H9 (cell line): ENCODE measurements at regions not wholly inside any gene's neighbourhood (a gene's known extent, or its start where the extent isn't known, plus 50 kb on each side); places are given as distances from the start of the nearest gene placed in this dataset.

Experiments used
- DNase-seq: peaks from one replicate; pipeline ENCODE4 v3.0.0-alpha.2; 2017
- H2AFZ ChIP-seq: one replicate; pipeline ENCODE4 v1.6.1; 2013; ENCODE audit warnings: mild to moderate bottlenecking, low read length, control low read depth, moderate library complexity
- H2AK5ac ChIP-seq: 2 replicates; pipeline ENCODE4 v1.6.1; 2013; ENCODE audit warnings: low read length, control low read depth, mixed read lengths; ENCODE audit not compliant: insufficient read length
- H2BK120ac ChIP-seq: one replicate; pipeline ENCODE4 v1.6.1; 2013; ENCODE audit warnings: low read depth, mild to moderate bottlenecking, low read length, control low read depth, inconsistent platforms; ENCODE audit not compliant: poor library complexity, severe bottlenecking
- H2BK12ac ChIP-seq: 2 replicates; pipeline ENCODE4 v1.6.1; 2013; ENCODE audit warnings: low read length, control low read depth, mixed read lengths, low read depth; ENCODE audit not compliant: insufficient read length
- H2BK15ac ChIP-seq: 2 replicates; pipeline ENCODE4 v1.6.1; 2013; ENCODE audit warnings: low read depth, low read length, control low read depth
- H2BK20ac ChIP-seq: one replicate; pipeline ENCODE4 v1.6.1; 2013; ENCODE audit warnings: low read depth, mild to moderate bottlenecking, low read length, control low read depth, inconsistent platforms; ENCODE audit not compliant: poor library complexity, severe bottlenecking
- H2BK5ac ChIP-seq: 2 replicates; pipeline ENCODE4 v1.6.1; 2013; ENCODE audit warnings: low read length, control low read depth, mixed read lengths; ENCODE audit not compliant: insufficient read length
- H3K14ac ChIP-seq: 2 replicates; pipeline ENCODE4 v1.6.1; 2013; ENCODE audit warnings: low read length, control low read depth; ENCODE audit not compliant: insufficient read depth
- H3K18ac ChIP-seq: 2 replicates; pipeline ENCODE4 v1.6.1; 2013; ENCODE audit warnings: low read depth, mild to moderate bottlenecking, mixed read lengths, low read length, control low read depth; ENCODE audit not compliant: insufficient read length
- H3K23ac ChIP-seq: 2 replicates; pipeline ENCODE4 v1.6.1; 2013; ENCODE audit warnings: low read length, control low read depth, mixed read lengths, low read depth; ENCODE audit not compliant: insufficient read length
- H3K23me2 ChIP-seq: 2 replicates; pipeline ENCODE4 v1.6.1; 2013; ENCODE audit warnings: low read depth, mild to moderate bottlenecking, mixed read lengths, low read length, control low read depth; ENCODE audit not compliant: insufficient read length, poor library complexity, severe bottlenecking
- H3K27ac ChIP-seq: 2 replicates; pipeline ENCODE4 v1.5.1; 2013; ENCODE audit warnings: low read length, control low read depth, mixed read lengths, low read depth; ENCODE audit not compliant: insufficient read length
- H3K27me3 ChIP-seq: 2 replicates; pipeline ENCODE4 v1.6.1; 2013; ENCODE audit warnings: low read length, control low read depth, inconsistent platforms; ENCODE audit not compliant: insufficient read depth
- H3K4ac ChIP-seq: 2 replicates; pipeline ENCODE4 v1.6.1; 2013; ENCODE audit warnings: low read depth, mild to moderate bottlenecking, control low read depth, inconsistent platforms, low read length, moderate library complexity
- H3K4me1 ChIP-seq: 2 replicates; pipeline ENCODE4 v1.6.1; 2013; ENCODE audit warnings: low read length, control low read depth, inconsistent platforms; ENCODE audit not compliant: insufficient read depth
- H3K4me2 ChIP-seq: 2 replicates; pipeline ENCODE4 v1.6.1; 2013; ENCODE audit warnings: low read length, control low read depth, mixed read lengths; ENCODE audit not compliant: insufficient read length, insufficient read depth
- H3K56ac ChIP-seq: 2 replicates; pipeline ENCODE4 v1.6.1; 2013; ENCODE audit warnings: low read depth, mild to moderate bottlenecking, mixed read lengths, low read length, control low read depth; ENCODE audit not compliant: insufficient read length
- H3K79me1 ChIP-seq: 2 replicates; pipeline ENCODE4 v1.6.1; 2013; ENCODE audit warnings: low read depth, mild to moderate bottlenecking, moderate library complexity, low read length, control low read depth, inconsistent platforms; ENCODE audit not compliant: insufficient read depth, poor library complexity, severe bottlenecking
- H3K79me2 ChIP-seq: 2 replicates; pipeline ENCODE4 v1.6.1; 2013; ENCODE audit warnings: low read length, control low read depth, inconsistent platforms; ENCODE audit not compliant: insufficient read depth
- H3K9ac ChIP-seq: 2 replicates; pipeline ENCODE4 v1.6.1; 2013; ENCODE audit warnings: low read length, control low read depth, mixed read lengths; ENCODE audit not compliant: insufficient read length; ENCODE audit errors: extremely low read depth
- H3K9me3 ChIP-seq: one replicate; pipeline ENCODE4 v1.6.1; 2013; ENCODE audit warnings: low read depth, low read length, inconsistent platforms; ENCODE audit not compliant: control insufficient read depth
- H3T11ph ChIP-seq: one replicate; pipeline ENCODE4 v1.6.1; 2013; ENCODE audit warnings: mild to moderate bottlenecking, low read length, control low read depth, inconsistent platforms
- H4K20me1 ChIP-seq: one replicate; pipeline ENCODE4 v1.6.1; 2013; ENCODE audit not compliant: control insufficient read depth, insufficient read length, insufficient read depth
- H4K5ac ChIP-seq: 2 replicates; pipeline ENCODE4 v1.6.1; 2013; ENCODE audit warnings: low read depth, mild to moderate bottlenecking, mixed read lengths, low read length, control low read depth; ENCODE audit not compliant: insufficient read length
- H4K8ac ChIP-seq: replicated peaks from 2 replicates; pipeline ENCODE4 v1.6.1; 2013; ENCODE audit warnings: low read length, control low read depth, mixed read lengths, low read depth; ENCODE audit not compliant: insufficient read length
- H4K91ac ChIP-seq: 2 replicates; pipeline ENCODE4 v1.6.1; 2013; ENCODE audit warnings: low read depth, mild to moderate bottlenecking, moderate library complexity, mixed read lengths, low read length, control low read depth; ENCODE audit not compliant: insufficient read length
- H3K27ac Mint-ChIP-seq, 3 experiments: 2 replicates in 2 of 3; 3 replicates in 1 of 3; pipeline ENCODE4 v1.8.0; 2020 to 2021; ENCODE audit warnings: mixed read lengths in 3 of 3, mild to moderate bottlenecking in 1 of 3, moderate library complexity in 1 of 3
- H3K27me3 Mint-ChIP-seq: 2 replicates; pipeline ENCODE4 v1.8.0; 2021; ENCODE audit warnings: low read depth, mild to moderate bottlenecking, moderate library complexity, mixed read lengths
- H3K36me3 Mint-ChIP-seq, 3 experiments: 2 replicates in 2 of 3; 3 replicates in 1 of 3; pipeline ENCODE4 v1.8.0; 2020 to 2021; ENCODE audit warnings: low read depth in 3 of 3, mixed read lengths in 3 of 3; ENCODE audit not compliant: insufficient read depth in 1 of 3
- H3K4me1 Mint-ChIP-seq, 2 experiments: 2 replicates each; pipeline ENCODE4 v1.8.0; 2020; ENCODE audit warnings: mixed read lengths in 2 of 2
- H3K4me3 Mint-ChIP-seq, 2 experiments: 2 replicates in 1 of 2; 3 replicates in 1 of 2; pipeline ENCODE4 v1.8.0; 2020 to 2021; ENCODE audit warnings: mild to moderate bottlenecking in 2 of 2, mixed read lengths in 2 of 2, moderate library complexity in 1 of 2
- H3K9me3 Mint-ChIP-seq, 2 experiments: 2 replicates in 1 of 2; 3 replicates in 1 of 2; pipeline ENCODE4 v1.8.0; 2020; ENCODE audit warnings: mild to moderate bottlenecking in 2 of 2, mixed read lengths in 2 of 2, moderate library complexity in 1 of 2
- CTCF ChIP-seq: fragments of 200-600 bp; sonication (generic); conservative IDR thresholded peaks from 3 replicates; pipeline ENCODE4 v1.8.0; 2021; ENCODE audit warnings: antibody characterized with exemption, mild to moderate bottlenecking
- WGBS: extraction: QIAGEN DNeasy Blood & Tissue Kit; methylation state at CpG from one replicate; pipeline ENCODE4 v1.1.7; 2013; ENCODE audit warnings: missing lambda C conversion rate, low lambda C conversion rate, mixed read lengths; ENCODE audit not compliant: insufficient read length; ENCODE audit errors: extremely low coverage; 5-methylcytosine and 5-hydroxymethylcytosine counted together

- Histone ChIP-seq H2AK5ac (no peak overlapping the region), H3K9ac (no peak overlapping the region), H4K20me1 (no peaks in the 10 kb centered on the region), H3K23ac (no peak overlapping the region), H2BK20ac (no peak overlapping the region), H2BK5ac (no peak overlapping the region), H3K27ac (no peak overlapping the region), H2BK120ac (no peak overlapping the region), H4K5ac (no peak overlapping the region), H3T11ph (no peak overlapping the region), H2AFZ (no peak overlapping the region), H2BK15ac (no peak overlapping the region), H4K91ac (no peak overlapping the region), H3K79me2 (no peaks in the 10 kb centered on the region), H4K8ac (no peak overlapping the region), H3K4me1 (no peaks in the 10 kb centered on the region), H3K23me2 (no peaks in the 10 kb centered on the region), H3K14ac (no peak overlapping the region), H3K9me3 (no peaks in the 10 kb centered on the region), H3K4me2 (no peak overlapping the region), H2BK12ac (no peak overlapping the region), H3K79me1 (no peaks in the 10 kb centered on the region), H3K18ac (no peak overlapping the region), H3K56ac (no peak overlapping the region), H3K27me3 (no peaks in the 10 kb centered on the region), H3K4ac (no peak overlapping the region)
- H3K9me3 Mint-ChIP-seq = no peaks in the 10 kb centered on the region
- peaks cover 81% of the 10 kb centered on the region for H3K27me3 Mint-ChIP-seq
- no peak for DNase-seq
- no CpG with 5 or more reads among the region's 11 CpGs for WGBS
- no peak overlapping the region for H3K27ac Mint-ChIP-seq
- no peaks in the 10 kb centered on the region for H3K4me1 Mint-ChIP-seq
- H3K4me3 Mint-ChIP-seq = no peak overlapping the region
- no peak for TF ChIP-seq CTCF
- no peaks in the 10 kb centered on the region for H3K36me3 Mint-ChIP-seq
These were observed 53.7 kb upstream of the SIRPG start for GRCh38 chr20:1711266-1711665.
